OCI-LY7 (cell line): ENCODE measurements at regions not wholly inside any gene's neighbourhood (a gene's known extent, or its start where the extent isn't known, plus 50 kb on each side); places are given as distances from the start of the nearest gene placed in this dataset.

Source experiments
- EZH2phosphoT487 ChIP-seq: fragments of 200-600 bp; sonication (generic); IDR thresholded peaks from 2 replicates; pipeline ENCODE4 v1.6.1; 2018; ENCODE audit warnings: low read depth, borderline replicate concordance, mild to moderate bottlenecking, mixed run types, antibody characterized with exemption, low read length, moderate library complexity, mixed read lengths
- TF ChIP-seq, protein P1 (sequence below): fragments of 200-600 bp; sonication (generic); conservative IDR thresholded peaks from 2 replicates; pipeline ENCODE4 v1.5.1; 2014; ENCODE audit warnings: mild to moderate bottlenecking, antibody characterized with exemption, low read length, moderate library complexity, mixed read lengths

DNA sequence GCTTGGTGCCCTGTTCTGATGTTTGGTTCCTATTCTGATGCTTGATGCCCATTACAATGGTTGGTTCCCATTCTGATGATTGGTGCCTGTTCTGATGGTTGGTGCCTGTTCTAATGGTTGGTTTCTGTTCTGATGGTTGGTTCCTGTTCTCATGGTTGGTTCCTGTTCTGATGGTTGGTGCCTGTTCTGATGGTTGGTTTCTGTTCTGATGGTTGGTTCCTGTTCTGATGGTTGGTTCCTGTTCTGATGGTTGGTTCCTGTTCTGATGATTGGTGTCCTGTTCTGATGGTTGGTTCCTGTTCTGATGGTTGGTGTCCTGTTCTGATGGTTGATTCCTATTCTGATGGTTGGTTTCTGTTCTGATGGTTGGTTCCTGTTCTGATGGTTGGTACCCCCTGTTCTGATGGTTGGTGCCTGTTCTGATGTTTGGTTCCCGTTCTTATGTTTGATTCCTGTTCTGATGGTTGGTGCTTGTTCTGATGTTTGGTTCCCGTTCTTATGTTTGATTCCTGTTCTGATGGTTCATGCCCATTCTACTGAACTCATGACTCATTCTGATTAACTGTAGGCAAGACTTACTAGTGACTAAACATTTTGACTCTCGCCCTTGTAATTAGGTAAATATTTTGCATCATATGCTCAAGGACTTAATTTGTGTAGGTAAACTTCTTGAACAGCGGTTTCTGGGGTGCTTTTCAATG is 146.2 kb downstream of the DLL1 start:
- TF ChIP-seq, protein P1, sequence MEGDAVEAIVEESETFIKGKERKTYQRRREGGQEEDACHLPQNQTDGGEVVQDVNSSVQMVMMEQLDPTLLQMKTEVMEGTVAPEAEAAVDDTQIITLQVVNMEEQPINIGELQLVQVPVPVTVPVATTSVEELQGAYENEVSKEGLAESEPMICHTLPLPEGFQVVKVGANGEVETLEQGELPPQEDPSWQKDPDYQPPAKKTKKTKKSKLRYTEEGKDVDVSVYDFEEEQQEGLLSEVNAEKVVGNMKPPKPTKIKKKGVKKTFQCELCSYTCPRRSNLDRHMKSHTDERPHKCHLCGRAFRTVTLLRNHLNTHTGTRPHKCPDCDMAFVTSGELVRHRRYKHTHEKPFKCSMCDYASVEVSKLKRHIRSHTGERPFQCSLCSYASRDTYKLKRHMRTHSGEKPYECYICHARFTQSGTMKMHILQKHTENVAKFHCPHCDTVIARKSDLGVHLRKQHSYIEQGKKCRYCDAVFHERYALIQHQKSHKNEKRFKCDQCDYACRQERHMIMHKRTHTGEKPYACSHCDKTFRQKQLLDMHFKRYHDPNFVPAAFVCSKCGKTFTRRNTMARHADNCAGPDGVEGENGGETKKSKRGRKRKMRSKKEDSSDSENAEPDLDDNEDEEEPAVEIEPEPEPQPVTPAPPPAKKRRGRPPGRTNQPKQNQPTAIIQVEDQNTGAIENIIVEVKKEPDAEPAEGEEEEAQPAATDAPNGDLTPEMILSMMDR, result no peak
- TF ChIP-seq EZH2phosphoT487, result no peak
